Parathyroid adenoma (tissue), 2 donors: ENCODE measurements at regions not wholly inside any gene's neighbourhood (a gene's known extent, or its start where the extent isn't known, plus 50 kb on each side); places are given as distances from the start of the nearest gene placed in this dataset.

Experiments used
- H2AFZ ChIP-seq: fragments of 300-600 bp; sonication (generic); one replicate; pipeline ENCODE4 v1.7.0; 2017; ENCODE audit warnings: antibody characterized with exemption, mild to moderate bottlenecking
- H3K27ac ChIP-seq: fragments of 300-600 bp; sonication (generic); one replicate; pipeline ENCODE4 v1.7.0; 2017
- H3K27me3 ChIP-seq: fragments of 300-600 bp; sonication (generic); one replicate; pipeline ENCODE4 v1.7.0; 2017; ENCODE audit warnings: low read length; ENCODE audit not compliant: control insufficient read depth, insufficient read depth
- H3K36me3 ChIP-seq: fragments of 300-600 bp; sonication (generic); one replicate; pipeline ENCODE4 v1.7.0; 2017; ENCODE audit warnings: low read length; ENCODE audit not compliant: control insufficient read depth, insufficient read depth
- H3K4me1 ChIP-seq: fragments of 300-600 bp; sonication (generic); one replicate; pipeline ENCODE4 v1.7.0; 2017; ENCODE audit warnings: control low read depth
- H3K4me2 ChIP-seq: fragments of 300-600 bp; sonication (generic); one replicate; pipeline ENCODE4 v1.7.0; 2017; ENCODE audit warnings: low read length
- H3K4me3 ChIP-seq: fragments of 300-600 bp; sonication (generic); one replicate; pipeline ENCODE4 v1.7.0; 2017; ENCODE audit warnings: low read depth, low read length
- H3K79me2 ChIP-seq: fragments of 300-600 bp; sonication (generic); one replicate; pipeline ENCODE4 v1.7.0; 2017; ENCODE audit warnings: control low read depth
- H3K9ac ChIP-seq: fragments of 300-600 bp; sonication (generic); one replicate; pipeline ENCODE4 v1.7.0; 2017; ENCODE audit warnings: mild to moderate bottlenecking
- H3K9me3 ChIP-seq: fragments of 300-600 bp; sonication (generic); one replicate; pipeline ENCODE4 v1.7.0; 2017; ENCODE audit warnings: low read length; ENCODE audit not compliant: control insufficient read depth
- TF ChIP-seq, protein P1 (sequence below): fragments of 300-600 bp; sonication (generic); IDR thresholded peaks from one replicate; pipeline ENCODE4 v1.7.0; 2017; ENCODE audit warnings: antibody characterized with exemption, mild to moderate bottlenecking
- donor health status: primary hyperparathyroidism.

DNA sequence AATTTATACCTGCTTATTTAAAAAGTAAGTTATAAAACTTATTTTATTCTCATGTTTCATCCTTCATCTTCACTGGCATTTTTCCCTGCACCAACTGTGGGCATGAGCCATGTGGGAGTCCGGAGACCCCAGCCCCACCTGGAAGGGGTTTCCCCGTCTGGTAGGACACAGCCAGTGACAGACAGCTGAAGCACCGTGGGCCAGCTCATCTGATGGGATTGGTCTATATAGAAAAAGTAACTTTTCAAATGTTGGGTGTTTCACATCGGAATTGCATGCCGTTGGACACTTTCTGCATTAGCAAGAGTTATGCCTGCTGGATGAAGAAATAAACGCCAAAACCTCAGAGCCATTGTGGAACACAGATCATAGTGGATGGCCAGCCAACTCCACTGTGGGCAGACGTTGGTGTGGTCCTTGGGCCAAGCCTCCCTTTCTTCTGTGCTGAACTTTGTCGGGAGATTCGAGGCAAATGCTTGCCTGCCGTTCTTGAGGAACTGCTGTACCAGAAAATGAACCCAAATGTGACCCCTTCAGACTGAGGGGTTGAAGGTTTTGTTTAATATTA, 1329.3 kb downstream of the TBC1D22A start:
- Histone ChIP-seq H3K9ac (no peak overlapping the region), H3K79me2 (no peaks in the 10 kb centered on the region), H3K4me2 (no peak overlapping the region), H3K27ac (no peak overlapping the region), H3K4me1 (no peaks in the 10 kb centered on the region), H3K4me3 (no peak overlapping the region), H3K36me3 (no peaks in the 10 kb centered on the region), H3K9me3 (no peaks in the 10 kb centered on the region), H2AFZ (no peak overlapping the region), H3K27me3 (no peaks in the 10 kb centered on the region)
- TF ChIP-seq, protein P1, sequence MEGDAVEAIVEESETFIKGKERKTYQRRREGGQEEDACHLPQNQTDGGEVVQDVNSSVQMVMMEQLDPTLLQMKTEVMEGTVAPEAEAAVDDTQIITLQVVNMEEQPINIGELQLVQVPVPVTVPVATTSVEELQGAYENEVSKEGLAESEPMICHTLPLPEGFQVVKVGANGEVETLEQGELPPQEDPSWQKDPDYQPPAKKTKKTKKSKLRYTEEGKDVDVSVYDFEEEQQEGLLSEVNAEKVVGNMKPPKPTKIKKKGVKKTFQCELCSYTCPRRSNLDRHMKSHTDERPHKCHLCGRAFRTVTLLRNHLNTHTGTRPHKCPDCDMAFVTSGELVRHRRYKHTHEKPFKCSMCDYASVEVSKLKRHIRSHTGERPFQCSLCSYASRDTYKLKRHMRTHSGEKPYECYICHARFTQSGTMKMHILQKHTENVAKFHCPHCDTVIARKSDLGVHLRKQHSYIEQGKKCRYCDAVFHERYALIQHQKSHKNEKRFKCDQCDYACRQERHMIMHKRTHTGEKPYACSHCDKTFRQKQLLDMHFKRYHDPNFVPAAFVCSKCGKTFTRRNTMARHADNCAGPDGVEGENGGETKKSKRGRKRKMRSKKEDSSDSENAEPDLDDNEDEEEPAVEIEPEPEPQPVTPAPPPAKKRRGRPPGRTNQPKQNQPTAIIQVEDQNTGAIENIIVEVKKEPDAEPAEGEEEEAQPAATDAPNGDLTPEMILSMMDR: no peak

DNA sequence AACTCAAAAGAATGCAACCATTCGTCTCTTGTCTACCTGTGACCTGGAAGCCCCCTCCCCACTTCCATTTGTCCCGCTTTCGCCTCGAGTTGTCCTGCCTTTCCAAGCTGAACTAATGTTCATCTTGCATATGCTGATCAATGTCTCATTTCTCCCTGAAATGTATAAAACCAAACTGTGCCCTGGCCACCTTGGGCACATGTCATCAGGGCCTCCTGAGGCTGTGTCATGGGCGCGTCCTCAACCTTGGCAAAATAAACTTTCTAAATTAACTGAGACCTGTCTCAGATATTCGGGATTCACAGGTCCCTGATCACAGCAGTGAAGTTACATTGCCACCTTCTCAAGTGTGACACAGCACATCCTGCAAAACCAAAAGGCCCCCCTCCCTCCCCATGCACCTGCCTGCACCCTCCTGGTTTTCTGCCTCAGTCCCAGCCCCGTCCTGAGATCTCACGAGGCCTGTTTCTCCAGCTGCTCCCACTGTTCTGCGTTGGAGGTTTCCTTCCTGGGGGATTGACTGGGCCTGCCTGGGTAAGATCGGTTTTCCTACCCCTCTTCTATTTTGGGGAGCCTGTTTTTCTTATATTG, 1328.7 kb downstream of the TBC1D22A start:
- TF ChIP-seq, protein P1: no peak
- Histone ChIP-seq H3K9me3 (no peaks in the 10 kb centered on the region), H3K4me3 (no peak overlapping the region), H3K4me2 (no peak overlapping the region), H3K27me3 (no peaks in the 10 kb centered on the region), H3K36me3 (no peaks in the 10 kb centered on the region), H3K27ac (no peak overlapping the region), H3K79me2 (no peaks in the 10 kb centered on the region), H2AFZ (no peak overlapping the region), H3K4me1 (no peaks in the 10 kb centered on the region), H3K9ac (no peak overlapping the region)

DNA sequence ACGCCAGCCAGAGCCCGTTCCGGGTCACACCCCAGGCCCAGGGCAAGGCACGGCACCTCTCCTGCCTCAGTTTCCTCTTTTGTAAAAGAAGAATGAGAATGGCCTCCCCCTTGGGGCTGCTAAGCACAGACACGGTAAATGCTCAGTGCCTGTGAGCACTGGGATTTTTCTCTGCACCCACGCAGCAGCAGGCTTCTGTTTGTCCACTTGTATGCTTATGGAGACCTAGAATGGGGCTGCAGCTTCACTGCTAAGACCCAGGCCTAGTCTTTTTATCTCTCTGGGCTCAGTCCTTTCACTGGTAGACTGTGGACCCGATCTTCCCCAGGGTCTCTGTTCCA, 1327.9 kb downstream of the TBC1D22A start:
- H3K9ac ChIP-seq: no peak overlapping the region
- no peaks in the 10 kb centered on the region for H3K36me3 ChIP-seq
- no peaks in the 10 kb centered on the region for H3K79me2 ChIP-seq
- no peak overlapping the region for H3K4me2 ChIP-seq
- no peak overlapping the region for H3K4me3 ChIP-seq
- H2AFZ ChIP-seq: no peak overlapping the region
- no peak overlapping the region for H3K27ac ChIP-seq
- no peaks in the 10 kb centered on the region for H3K4me1 ChIP-seq
- TF ChIP-seq, protein P1: no peak
- H3K27me3 ChIP-seq: no peaks in the 10 kb centered on the region
- no peaks in the 10 kb centered on the region for H3K9me3 ChIP-seq

DNA sequence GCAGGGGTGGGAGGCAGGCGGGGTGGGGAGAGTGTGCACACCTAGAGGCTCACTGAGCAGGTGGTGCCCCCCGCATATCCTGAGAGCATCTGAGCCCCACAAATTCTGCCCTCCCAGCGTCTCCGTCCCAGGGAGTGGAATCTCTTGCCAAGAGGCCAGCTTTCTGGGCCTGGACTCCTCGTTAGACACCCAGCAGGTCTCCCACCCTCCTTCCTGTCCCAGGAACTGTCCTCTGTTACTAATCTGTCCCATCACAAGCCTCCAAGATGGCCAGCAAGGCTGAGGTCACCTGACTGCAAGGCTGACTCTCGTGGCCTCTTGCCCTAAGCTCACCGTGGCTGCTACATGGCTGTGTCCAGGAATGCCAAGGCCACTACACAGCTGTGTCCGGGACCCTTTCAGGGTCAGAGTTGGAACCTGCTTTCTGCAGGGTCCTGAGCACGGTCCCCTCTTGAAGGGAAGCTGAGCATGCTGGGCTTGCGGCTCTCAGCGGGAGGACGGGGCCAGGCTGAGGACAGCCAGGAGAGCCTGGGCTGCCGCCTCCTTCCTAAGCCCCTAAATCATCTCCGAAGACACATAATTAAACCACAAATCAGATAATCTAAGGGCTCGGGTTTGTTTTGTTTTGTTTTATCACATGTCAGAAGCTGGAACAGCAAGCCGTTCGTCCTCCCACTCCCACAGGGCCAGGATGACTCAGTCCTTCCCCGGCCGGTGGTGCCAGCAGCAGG, 1327.3 kb downstream of the TBC1D22A start:
- Histone ChIP-seq H3K79me2 (no peaks in the 10 kb centered on the region), H3K27me3 (no peaks in the 10 kb centered on the region), H3K27ac (no peak overlapping the region), H3K9ac (no peak overlapping the region), H3K4me1 (no peaks in the 10 kb centered on the region), H3K36me3 (no peaks in the 10 kb centered on the region), H3K9me3 (no peaks in the 10 kb centered on the region), H3K4me3 (no peak overlapping the region), H2AFZ (no peak overlapping the region), H3K4me2 (no peak overlapping the region)
- TF ChIP-seq, protein P1: no peak
